ENCODE measurements at regions not wholly inside any gene's neighbourhood (a gene's known extent, or its start where the extent isn't known, plus 50 kb on each side); places are given as distances from the start of the nearest gene placed in this dataset.
"Not testable (repeated sequence)": the region's sequence is repeated elsewhere in the genome, so short reads cannot be mapped to it uniquely, and the experiment has no call there.

- TF ChIP-seq CTCF, POLR2A (IDR thresholded peaks at IDR 0.05): not testable (repeated sequence)
Measured at GRCh38 chr21:7941432-7941831, 2580.0 kb upstream of the TPTE start.
